SK-N-SH treated with all-trans-retinoic acid at 6 μM for 48 hours (cell line): ENCODE measurements at regions not wholly inside any gene's neighbourhood (a gene's known extent, or its start where the extent isn't known, plus 50 kb on each side); places are given as distances from the start of the nearest gene placed in this dataset.

Experiments
- ATAC-seq: fragments of 200-7000 bp; cut with Tn5 transposase; 3 replicates; pipeline ENCODE4 v1.9.1; 2020; ENCODE audit warnings: mild to moderate bottlenecking, moderate library complexity
- BACH2 ChIP-seq: fragments of 250-450 bp; sonication (Bioruptor Pico); IDR thresholded peaks from 2 replicates; pipeline ENCODE4 v1.9.0; 2021; ENCODE audit warnings: mild to moderate bottlenecking, borderline replicate concordance
- CREB5 ChIP-seq: fragments of 250-450 bp; sonication (Bioruptor Pico); IDR thresholded peaks from 2 replicates; pipeline ENCODE4 v1.5.1; 2020; ENCODE audit warnings: low read depth, mild to moderate bottlenecking, moderate library complexity
- CSDC2 ChIP-seq: fragments of 250-450 bp; sonication (Bioruptor Pico); IDR thresholded peaks from 2 replicates; pipeline ENCODE4 v1.5.0; 2020; ENCODE audit warnings: mild to moderate bottlenecking, moderate library complexity
- CSRNP3 ChIP-seq: fragments of 250-450 bp; sonication (Bioruptor Pico); IDR thresholded peaks from 2 replicates; pipeline ENCODE4 v1.5.1; 2021; ENCODE audit warnings: mild to moderate bottlenecking, moderate library complexity
- ESRRG ChIP-seq: fragments of 250-450 bp; sonication (Bioruptor Pico); IDR thresholded peaks from 2 replicates; pipeline ENCODE4 v1.6.1; 2021; ENCODE audit warnings: mild to moderate bottlenecking
- GLIS3 ChIP-seq: fragments of 250-450 bp; sonication (Bioruptor Pico); IDR thresholded peaks from 2 replicates; pipeline ENCODE4 v1.5.0; 2020; ENCODE audit warnings: mild to moderate bottlenecking, moderate library complexity
- OSR1 ChIP-seq: fragments of 250-450 bp; sonication (Bioruptor Pico); IDR thresholded peaks from 2 replicates; pipeline ENCODE4 v1.8.0; 2022; ENCODE audit warnings: moderate library complexity, mild to moderate bottlenecking, inconsistent platforms
- PATZ1 ChIP-seq: fragments of 250-450 bp; sonication (Bioruptor Pico); IDR thresholded peaks from 2 replicates; pipeline ENCODE4 v1.8.0; 2020; ENCODE audit warnings: mild to moderate bottlenecking, moderate library complexity, borderline replicate concordance
- POU6F1 ChIP-seq: fragments of 250-450 bp; sonication (Bioruptor Pico); IDR thresholded peaks from 2 replicates; pipeline ENCODE4 v1.8.0; 2021; ENCODE audit warnings: low read depth, mild to moderate bottlenecking, moderate library complexity, borderline replicate concordance
- PPARA ChIP-seq: fragments of 250-450 bp; sonication (Bioruptor Pico); IDR thresholded peaks from 2 replicates; pipeline ENCODE4 v1.5.0; 2020; ENCODE audit warnings: mild to moderate bottlenecking, borderline replicate concordance
- RARB ChIP-seq: fragments of 250-450 bp; sonication (Bioruptor Pico); IDR thresholded peaks from 2 replicates; pipeline ENCODE4 v1.8.0; 2021; ENCODE audit warnings: mild to moderate bottlenecking, moderate library complexity
- SNAI2 ChIP-seq: fragments of 250-450 bp; sonication (Bioruptor Pico); IDR thresholded peaks from 2 replicates; pipeline ENCODE4 v1.5.0; 2020; ENCODE audit warnings: mild to moderate bottlenecking, moderate library complexity
- TCF4 ChIP-seq: fragments of 250-450 bp; sonication (Bioruptor Pico); IDR thresholded peaks from 2 replicates; pipeline ENCODE4 v1.8.0; 2021; ENCODE audit warnings: mild to moderate bottlenecking, moderate library complexity, borderline replicate concordance
- TOX ChIP-seq: fragments of 250-450 bp; sonication (Bioruptor Pico); IDR thresholded peaks from 2 replicates; pipeline ENCODE4 v1.8.0; 2021; ENCODE audit warnings: mild to moderate bottlenecking, moderate library complexity, borderline replicate concordance
- TSHZ2 ChIP-seq: fragments of 250-450 bp; sonication (Bioruptor Pico); IDR thresholded peaks from 2 replicates; pipeline ENCODE4 v1.5.0; 2020; ENCODE audit warnings: mild to moderate bottlenecking, moderate library complexity
- ZC3H10 ChIP-seq: fragments of 250-450 bp; sonication (Bioruptor Pico); IDR thresholded peaks from 2 replicates; pipeline ENCODE4 v1.5.1; 2021; ENCODE audit warnings: mild to moderate bottlenecking, moderate library complexity
- ZFP3 ChIP-seq: fragments of 250-450 bp; sonication (Bioruptor Pico); IDR thresholded peaks from 2 replicates; pipeline ENCODE4 v1.5.0; 2020; ENCODE audit warnings: mild to moderate bottlenecking, moderate library complexity
- ZFP30 ChIP-seq: fragments of 450-650 bp; formaldehyde crosslinking; IDR thresholded peaks from 2 replicates; pipeline ENCODE4 v1.5.0; 2022; ENCODE audit warnings: mild to moderate bottlenecking, moderate library complexity
- ZNF565 ChIP-seq: fragments of 450-650 bp; formaldehyde crosslinking; conservative IDR thresholded peaks from 2 replicates; pipeline ENCODE4 v1.5.0; 2020; ENCODE audit warnings: low read depth, mild to moderate bottlenecking, moderate library complexity
- ZNF70 ChIP-seq: fragments of 450-650 bp; formaldehyde crosslinking; IDR thresholded peaks from 2 replicates; pipeline ENCODE4 v1.5.0; 2020; ENCODE audit warnings: mild to moderate bottlenecking, moderate library complexity
- ZNF8 ChIP-seq: fragments of 450-650 bp; formaldehyde crosslinking; IDR thresholded peaks from 2 replicates; pipeline ENCODE4 v1.5.0; 2020; ENCODE audit warnings: mild to moderate bottlenecking, moderate library complexity

- no peak for ATAC-seq
- TF ChIP-seq ESRRG (CRISPR knock-in tag), result no peak
- TF ChIP-seq CSDC2 (CRISPR knock-in tag), result no peak
- TF ChIP-seq ZNF8, result no peak
- TF ChIP-seq SNAI2, result no peak
- TF ChIP-seq ZC3H10 (CRISPR knock-in tag), result no peak
- TF ChIP-seq OSR1, result no peak
- no peak for TF ChIP-seq PATZ1 (CRISPR knock-in tag)
- no peak for TF ChIP-seq ZFP30 (CRISPR knock-in tag)
- no peak for TF ChIP-seq GLIS3
These were observed 67.2 kb upstream of the TNFRSF21 start for GRCh38 chr6:47376930-47377329.

GRCh38 chr6:47377971-47378370 lies 68.3 kb upstream of the TNFRSF21 start:
- no peak for ATAC-seq
- TF ChIP-seq CSRNP3 (no peak), ZFP3 (CRISPR knock-in tag) (no peak), TSHZ2 (CRISPR knock-in tag) (no peak), ZFP30 (CRISPR knock-in tag) (no peak), CREB5 (CRISPR knock-in tag) (no peak), RARB (CRISPR knock-in tag) (no peak), OSR1 (no peak), PATZ1 (CRISPR knock-in tag) (no peak), BACH2 (CRISPR knock-in tag) (no peak), ZNF565 (CRISPR knock-in tag) (no peak), TOX (CRISPR knock-in tag) (no peak), ZC3H10 (CRISPR knock-in tag) (no peak), PPARA (no peak)
- TF ChIP-seq, all 23 proteins: peak for 0

GRCh38 chr6:47379328-47379727 lies 69.6 kb upstream of the TNFRSF21 start:
- ATAC-seq, result no peak

GRCh38 chr6:47380251-47380650 lies 70.5 kb upstream of the TNFRSF21 start:
- no peak for ATAC-seq
- TF ChIP-seq POU6F1 (no peak), BACH2 (CRISPR knock-in tag) (no peak), ESRRG (CRISPR knock-in tag) (no peak), CSDC2 (CRISPR knock-in tag) (no peak), OSR1 (no peak), PPARA (no peak), ZNF70 (CRISPR knock-in tag) (no peak), ZNF8 (no peak), TOX (CRISPR knock-in tag) (no peak), CREB5 (CRISPR knock-in tag) (no peak), CSRNP3 (no peak), ZC3H10 (CRISPR knock-in tag) (no peak)

More at GRCh38 chr6:47379328-47379727, 69.6 kb upstream of the TNFRSF21 start:
- TF ChIP-seq ZC3H10 (CRISPR knock-in tag) (no peak), GLIS3 (no peak), ZFP30 (CRISPR knock-in tag) (no peak), ZNF565 (CRISPR knock-in tag) (no peak), TCF4 (CRISPR knock-in tag) (no peak), ZNF70 (CRISPR knock-in tag) (no peak)
